GM20000 (cell line): ENCODE measurements at regions not wholly inside any gene's neighbourhood (a gene's known extent, or its start where the extent isn't known, plus 50 kb on each side); places are given as distances from the start of the nearest gene placed in this dataset.

Experiments
- DNase-seq: peaks from one replicate; pipeline ENCODE4 v3.0.0; 2012; ENCODE audit warnings: low spot score
- TF ChIP-seq, protein P1 (sequence below): IDR thresholded peaks from 2 replicates; pipeline ENCODE4 v1.5.1; 2012; ENCODE audit warnings: mild to moderate bottlenecking, control low read depth; ENCODE audit errors: extremely low read depth, missing control alignments

DNA sequence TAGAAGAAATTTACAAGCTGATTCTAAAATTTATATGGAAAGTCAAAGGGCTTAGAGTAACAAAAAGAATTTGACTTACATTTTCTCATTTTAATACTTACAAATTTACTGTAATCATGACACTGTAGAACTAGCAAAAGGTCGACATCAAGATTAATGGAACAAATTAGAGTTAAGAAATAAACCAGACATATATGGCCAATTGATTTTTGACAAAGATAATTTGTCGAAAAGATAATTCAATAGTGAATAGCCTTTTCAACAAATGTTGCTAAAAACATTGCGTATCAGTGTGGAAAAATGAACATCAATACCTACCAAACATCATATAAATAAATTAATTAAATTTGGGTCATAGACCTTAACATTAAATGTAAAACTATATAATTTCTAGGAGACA, 955.5 kb upstream of the AUTS2 start:
- TF ChIP-seq, protein P1, sequence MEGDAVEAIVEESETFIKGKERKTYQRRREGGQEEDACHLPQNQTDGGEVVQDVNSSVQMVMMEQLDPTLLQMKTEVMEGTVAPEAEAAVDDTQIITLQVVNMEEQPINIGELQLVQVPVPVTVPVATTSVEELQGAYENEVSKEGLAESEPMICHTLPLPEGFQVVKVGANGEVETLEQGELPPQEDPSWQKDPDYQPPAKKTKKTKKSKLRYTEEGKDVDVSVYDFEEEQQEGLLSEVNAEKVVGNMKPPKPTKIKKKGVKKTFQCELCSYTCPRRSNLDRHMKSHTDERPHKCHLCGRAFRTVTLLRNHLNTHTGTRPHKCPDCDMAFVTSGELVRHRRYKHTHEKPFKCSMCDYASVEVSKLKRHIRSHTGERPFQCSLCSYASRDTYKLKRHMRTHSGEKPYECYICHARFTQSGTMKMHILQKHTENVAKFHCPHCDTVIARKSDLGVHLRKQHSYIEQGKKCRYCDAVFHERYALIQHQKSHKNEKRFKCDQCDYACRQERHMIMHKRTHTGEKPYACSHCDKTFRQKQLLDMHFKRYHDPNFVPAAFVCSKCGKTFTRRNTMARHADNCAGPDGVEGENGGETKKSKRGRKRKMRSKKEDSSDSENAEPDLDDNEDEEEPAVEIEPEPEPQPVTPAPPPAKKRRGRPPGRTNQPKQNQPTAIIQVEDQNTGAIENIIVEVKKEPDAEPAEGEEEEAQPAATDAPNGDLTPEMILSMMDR: no peak
- no peak for DNase-seq

GRCh38 chr7:68663392-68663791, 934.9 kb upstream of the AUTS2 start:
- TF ChIP-seq, protein P1: no peak
- DNase-seq: no peak

GRCh38 chr7:68671046-68671445, 927.2 kb upstream of the AUTS2 start:
- TF ChIP-seq, protein P1: no peak
- no peak for DNase-seq

DNA sequence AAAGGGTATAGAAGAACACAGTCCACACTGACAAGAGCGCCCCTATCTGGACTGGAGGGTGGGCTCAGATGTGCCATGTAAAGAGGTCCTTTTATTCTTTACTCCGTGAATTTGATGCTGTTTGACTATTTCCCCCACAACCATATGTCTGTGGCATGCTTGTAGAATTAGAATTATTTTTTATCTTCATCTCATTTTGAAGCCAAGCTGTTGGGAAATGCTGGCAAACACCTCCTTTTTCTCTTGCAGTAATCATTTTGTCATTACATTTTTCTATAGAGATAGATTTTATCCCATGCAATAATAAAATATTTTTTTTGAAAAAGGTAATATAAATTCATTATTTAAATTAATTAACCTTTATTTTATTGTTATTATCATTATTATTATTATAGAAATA, 926.6 kb upstream of the AUTS2 start:
- TF ChIP-seq, protein P1: no peak
- no peak for DNase-seq

DNA sequence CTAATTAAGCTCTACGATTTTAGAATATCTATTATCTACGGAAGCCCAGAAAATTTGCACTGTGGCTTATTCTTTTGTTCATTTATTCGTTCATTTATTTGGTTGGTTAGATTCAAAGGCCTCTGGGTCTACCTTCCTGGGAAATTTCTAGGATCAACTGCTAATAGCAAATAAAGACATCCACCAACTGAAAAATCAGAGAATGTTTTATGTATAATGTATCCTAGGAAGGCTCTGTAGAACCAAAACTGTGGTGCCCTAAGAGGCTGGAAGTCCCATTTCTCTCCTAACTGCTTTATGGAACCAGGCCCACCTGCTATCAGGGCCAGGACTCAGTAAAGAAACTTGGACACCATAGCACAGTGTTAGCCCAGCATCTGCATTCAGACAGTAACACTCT, 923.4 kb upstream of the AUTS2 start:
- DNase-seq: no peak
- TF ChIP-seq, protein P1: no peak

- DNase-seq: no peak
- TF ChIP-seq, protein P1: no peak
These were observed 921.3 kb upstream of the AUTS2 start for GRCh38 chr7:68676813-68677535.

DNA sequence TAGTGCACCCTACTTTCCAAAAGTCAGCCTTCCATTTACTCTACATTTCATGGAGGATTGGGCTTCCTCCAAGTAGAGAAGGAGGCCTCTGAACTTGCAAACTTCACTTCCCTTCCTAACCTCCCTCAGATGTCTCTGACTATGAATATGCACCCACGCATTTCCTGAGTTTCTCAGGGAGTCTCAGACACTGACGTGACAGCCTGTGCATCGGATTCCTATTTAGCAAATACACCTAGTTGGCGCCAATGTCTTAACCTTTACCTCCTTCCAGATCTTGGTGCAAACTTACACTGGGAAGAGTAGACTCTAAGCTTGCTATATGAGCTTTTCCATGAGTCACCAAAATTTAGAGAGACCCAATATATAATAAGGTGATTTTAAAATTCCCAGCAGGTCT, 920.1 kb upstream of the AUTS2 start:
- no peak for DNase-seq
- TF ChIP-seq, protein P1: no peak
